Fibroblast of lung (primary cell): ENCODE measurements at regions not wholly inside any gene's neighbourhood (a gene's known extent, or its start where the extent isn't known, plus 50 kb on each side); places are given as distances from the start of the nearest gene placed in this dataset.
"Not testable (repeated sequence)": the region's sequence is repeated elsewhere in the genome, so short reads cannot be mapped to it uniquely, and the experiment has no call there.

Experiments
- DNase-seq, 2 donors: peaks; one replicate each; pipeline versions ENCODE4 v3.0.0 to v3.0.0-alpha.2; 2010; ENCODE audit warnings: low read depth in 2 of 2
- H2AFZ ChIP-seq: 2 replicates; pipeline ENCODE4 v1.5.1; 2012; ENCODE audit warnings: low read length, control low read depth, inconsistent platforms
- H3K27ac ChIP-seq: 2 replicates; pipeline ENCODE4 v1.5.1; 2011; ENCODE audit warnings: low read length, control low read depth; ENCODE audit not compliant: insufficient read depth
- H3K27me3 ChIP-seq: 2 replicates; pipeline ENCODE4 v1.5.1; 2011; ENCODE audit warnings: mild to moderate bottlenecking, low read length; ENCODE audit not compliant: control insufficient read depth, insufficient read depth
- H3K36me3 ChIP-seq: 2 replicates; pipeline ENCODE4 v1.5.1; 2011; ENCODE audit warnings: low read length; ENCODE audit not compliant: control insufficient read depth, insufficient read depth
- H3K4me1 ChIP-seq: 2 replicates; pipeline ENCODE4 v1.5.1; 2011; ENCODE audit warnings: low read length; ENCODE audit not compliant: control insufficient read depth, insufficient read depth; ENCODE audit errors: extremely low read depth
- H3K4me2 ChIP-seq: 2 replicates; pipeline ENCODE4 v1.5.1; 2011; ENCODE audit warnings: low read length, control low read depth; ENCODE audit not compliant: insufficient read depth; ENCODE audit errors: extremely low read depth
- H3K4me3 ChIP-seq, 4 experiments: fragments of 200-600 bp in 1 of 4; sonication (generic) in 1 of 4; replicated peaks in 1 of 4; 2 replicates each; pipeline ENCODE4 v1.5.1; 2011 to 2016; ENCODE audit warnings: low read length in 4 of 4, low read depth in 3 of 4, mild to moderate bottlenecking in 3 of 4, control low read depth in 2 of 4, inconsistent platforms in 1 of 4, mixed read lengths in 1 of 4; ENCODE audit not compliant: insufficient read depth in 1 of 4; ENCODE audit errors: control extremely low read depth in 1 of 4
- H3K79me2 ChIP-seq: 2 replicates; pipeline ENCODE4 v1.5.1; 2012; ENCODE audit warnings: mild to moderate bottlenecking, low read length, inconsistent platforms; ENCODE audit not compliant: control insufficient read depth, insufficient read depth
- H3K9ac ChIP-seq: 2 replicates; pipeline ENCODE4 v1.5.1; 2011; ENCODE audit warnings: mild to moderate bottlenecking, low read length, control low read depth; ENCODE audit not compliant: insufficient read depth
- H3K9me3 ChIP-seq: 2 replicates; pipeline ENCODE4 v1.5.1; 2012; ENCODE audit warnings: low read depth, low read length; ENCODE audit not compliant: control insufficient read depth, insufficient read depth
- H4K20me1 ChIP-seq: 2 replicates; pipeline ENCODE4 v1.5.1; 2011; ENCODE audit warnings: low read length; ENCODE audit not compliant: control insufficient read depth, insufficient read depth; ENCODE audit errors: extremely low read depth
- EZH2 ChIP-seq: IDR thresholded peaks from 2 replicates; pipeline ENCODE4 v1.5.1; 2012; ENCODE audit warnings: low read length, control low read depth, mild to moderate bottlenecking; ENCODE audit errors: missing control alignments
- TF ChIP-seq, protein P1 (sequence below), 2 donors: IDR thresholded peaks in 1 of 2; conservative IDR thresholded peaks in 1 of 2; 1 replicate in 1 of 2; 2 replicates in 1 of 2; pipeline ENCODE4 v1.5.1; 2011 to 2012; ENCODE audit warnings: low read length in 2 of 2, control low read depth in 1 of 2, inconsistent platforms in 1 of 2, low read depth in 1 of 2, mild to moderate bottlenecking in 1 of 2

DNA sequence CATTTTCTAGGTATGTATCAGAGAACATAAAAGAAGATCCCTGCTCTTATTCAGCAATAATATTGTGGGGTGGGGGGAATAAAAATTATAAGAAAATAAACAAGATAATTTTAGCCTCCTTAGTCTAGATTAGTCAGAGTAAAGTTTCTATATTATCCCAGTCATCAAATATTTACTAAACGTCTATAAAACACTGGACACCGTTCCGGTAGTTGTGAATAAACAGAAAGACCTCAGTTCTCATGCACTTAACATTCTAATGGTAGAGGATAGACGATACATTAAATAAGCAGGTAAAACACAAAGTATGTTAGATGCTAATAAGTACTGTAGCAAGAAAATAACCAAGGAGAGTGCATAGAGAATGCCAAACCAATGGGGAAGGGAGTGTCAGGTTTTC, 425.0 kb downstream of the GBE1 start:
- no peak overlapping the region for H3K27ac ChIP-seq
- DNase-seq = no peak
- no peaks in the 10 kb centered on the region for H3K79me2 ChIP-seq
- no peaks in the 10 kb centered on the region for H3K36me3 ChIP-seq
- H3K4me2 ChIP-seq = no peak overlapping the region
- no peaks in the 10 kb centered on the region for H3K27me3 ChIP-seq
- no peak overlapping the region for H2AFZ ChIP-seq
- H3K9ac ChIP-seq = no peak overlapping the region
- H3K9me3 ChIP-seq = no peaks in the 10 kb centered on the region
- no peak for TF ChIP-seq EZH2
- TF ChIP-seq, protein P1, sequence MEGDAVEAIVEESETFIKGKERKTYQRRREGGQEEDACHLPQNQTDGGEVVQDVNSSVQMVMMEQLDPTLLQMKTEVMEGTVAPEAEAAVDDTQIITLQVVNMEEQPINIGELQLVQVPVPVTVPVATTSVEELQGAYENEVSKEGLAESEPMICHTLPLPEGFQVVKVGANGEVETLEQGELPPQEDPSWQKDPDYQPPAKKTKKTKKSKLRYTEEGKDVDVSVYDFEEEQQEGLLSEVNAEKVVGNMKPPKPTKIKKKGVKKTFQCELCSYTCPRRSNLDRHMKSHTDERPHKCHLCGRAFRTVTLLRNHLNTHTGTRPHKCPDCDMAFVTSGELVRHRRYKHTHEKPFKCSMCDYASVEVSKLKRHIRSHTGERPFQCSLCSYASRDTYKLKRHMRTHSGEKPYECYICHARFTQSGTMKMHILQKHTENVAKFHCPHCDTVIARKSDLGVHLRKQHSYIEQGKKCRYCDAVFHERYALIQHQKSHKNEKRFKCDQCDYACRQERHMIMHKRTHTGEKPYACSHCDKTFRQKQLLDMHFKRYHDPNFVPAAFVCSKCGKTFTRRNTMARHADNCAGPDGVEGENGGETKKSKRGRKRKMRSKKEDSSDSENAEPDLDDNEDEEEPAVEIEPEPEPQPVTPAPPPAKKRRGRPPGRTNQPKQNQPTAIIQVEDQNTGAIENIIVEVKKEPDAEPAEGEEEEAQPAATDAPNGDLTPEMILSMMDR (conservative IDR thresholded peaks at IDR 0.05 in 1 of 2, IDR thresholded peaks at IDR 0.05 in 1 of 2; ENCODE audit: low read depth in 1 of 2, low read length in 2 of 2) = no peak
- no peaks in the 10 kb centered on the region for H4K20me1 ChIP-seq
- H3K4me3 ChIP-seq = no peak overlapping the region
- no peaks in the 10 kb centered on the region for H3K4me1 ChIP-seq

DNA sequence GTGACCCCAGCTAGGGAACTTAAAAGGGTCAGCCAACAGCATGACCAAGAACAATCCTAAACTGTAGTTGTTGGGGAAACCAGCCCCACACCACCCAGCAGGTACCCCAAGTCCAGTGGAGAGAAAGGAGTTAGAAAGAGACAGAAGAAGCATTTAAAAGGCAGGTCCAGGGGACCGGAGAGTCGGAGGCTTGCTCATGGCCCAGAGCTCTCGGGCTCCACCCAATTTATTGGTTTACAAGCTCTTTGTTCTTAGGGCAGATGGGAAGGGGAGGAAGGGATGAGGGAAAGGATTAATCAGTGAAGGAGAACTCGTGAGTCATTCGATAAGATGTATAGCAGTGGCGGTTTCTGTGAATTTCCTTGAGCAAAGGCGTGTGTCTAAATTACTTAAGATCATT, 431.6 kb downstream of the GBE1 start:
- H3K9me3 ChIP-seq, H3K4me3 ChIP-seq, H3K4me2 ChIP-seq, H3K4me1 ChIP-seq, H4K20me1 ChIP-seq, H3K27ac ChIP-seq, H3K79me2 ChIP-seq, H3K9ac ChIP-seq, DNase-seq, H3K36me3 ChIP-seq, H2AFZ ChIP-seq, H3K27me3 ChIP-seq: not testable (repeated sequence)

DNA sequence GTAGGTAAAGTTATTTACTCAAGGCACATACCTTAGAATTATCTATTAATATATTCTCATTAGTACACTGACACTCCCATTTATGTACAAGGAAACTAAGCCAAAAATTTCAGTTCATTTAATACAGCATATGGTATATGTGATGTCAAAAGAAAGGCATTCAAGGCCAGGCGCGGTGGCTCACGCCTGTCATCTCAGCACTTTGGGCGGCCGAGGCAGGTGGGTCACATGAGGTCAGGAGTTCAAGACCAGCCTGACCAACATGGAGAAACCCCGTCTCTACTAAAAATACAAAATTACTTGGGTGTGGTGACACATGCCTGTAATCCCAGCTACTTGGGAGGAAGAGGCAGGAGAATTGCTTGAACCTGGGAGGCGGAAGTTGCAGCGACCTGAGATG, 435.2 kb downstream of the GBE1 start:
- no peak for TF ChIP-seq EZH2
- TF ChIP-seq, protein P1 (conservative IDR thresholded peaks at IDR 0.05 in 1 of 2, IDR thresholded peaks at IDR 0.05 in 1 of 2; ENCODE audit: low read depth in 1 of 2, low read length in 2 of 2) = no peak
- Histone ChIP-seq H3K9me3 (no peaks in the 10 kb centered on the region), H3K4me2 (no peak overlapping the region), H3K79me2 (no peaks in the 10 kb centered on the region), H3K9ac (no peak overlapping the region), H2AFZ (no peak overlapping the region), H3K27ac (no peak overlapping the region), H3K4me3 (no peak overlapping the region), H3K27me3 (no peaks in the 10 kb centered on the region), H4K20me1 (peaks cover 1% of the 10 kb centered on the region), H3K36me3 (no peaks in the 10 kb centered on the region), H3K4me1 (no peaks in the 10 kb centered on the region)
- no peak for DNase-seq

DNA sequence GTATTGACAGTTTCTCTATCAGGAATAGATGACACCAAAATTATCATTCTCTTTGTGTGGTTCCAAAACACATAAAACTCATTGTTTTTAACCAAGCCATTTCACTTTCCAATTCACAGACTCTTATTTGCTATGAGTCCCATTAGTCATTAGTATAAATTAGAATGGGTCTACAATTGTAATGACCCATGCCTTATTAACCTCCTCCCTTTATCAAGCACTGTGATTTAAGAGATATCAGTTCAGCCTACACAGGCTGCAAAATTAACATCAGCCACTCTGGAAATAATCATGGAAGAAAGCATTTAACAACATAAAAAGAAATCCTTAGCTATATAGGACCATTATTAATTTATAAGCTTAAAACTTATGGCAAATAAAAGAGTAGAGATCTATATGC, 440.6 kb downstream of the GBE1 start:
- Histone ChIP-seq H3K36me3 (no peaks in the 10 kb centered on the region), H3K4me2 (no peak overlapping the region)

More for the DNA sequence above, 440.6 kb downstream of the GBE1 start:
- no peaks in the 10 kb centered on the region for H3K79me2 ChIP-seq
- H3K4me1 ChIP-seq = no peaks in the 10 kb centered on the region
- no peak overlapping the region for H3K27ac ChIP-seq
- no peaks in the 10 kb centered on the region for H4K20me1 ChIP-seq
- no peak overlapping the region for H3K4me3 ChIP-seq
- DNase-seq = no peak
- H3K9me3 ChIP-seq = no peaks in the 10 kb centered on the region
- no peak overlapping the region for H3K9ac ChIP-seq
- no peak for TF ChIP-seq EZH2
- TF ChIP-seq, protein P1 (conservative IDR thresholded peaks at IDR 0.05 in 1 of 2, IDR thresholded peaks at IDR 0.05 in 1 of 2; ENCODE audit: low read depth in 1 of 2, low read length in 2 of 2) = no peak
- H2AFZ ChIP-seq = no peak overlapping the region
- H3K27me3 ChIP-seq = no peaks in the 10 kb centered on the region
